ENCODE measurements at regions not wholly inside any gene's neighbourhood (a gene's known extent, or its start where the extent isn't known, plus 50 kb on each side); places are given as distances from the start of the nearest gene placed in this dataset.
"Not testable (repeated sequence)": the region's sequence is repeated elsewhere in the genome, so short reads cannot be mapped to it uniquely, and the experiment has no call there.

GRCh38 chr14:41490323-41490722, 116.4 kb upstream of the LRFN5 start:
- Histone ChIP-seq H3K36me3 (ENCODE audit: control insufficient read depth in 5 of 5, insufficient read depth in 5 of 5, low read length in 5 of 5) (no peaks in the 10 kb centered on the region), H3K9ac (ENCODE audit: low read length in 5 of 5) (no peak overlapping the region), H3K9me3 (ENCODE audit: control insufficient read depth in 5 of 5, low read length in 5 of 5) (no peaks in the 10 kb centered on the region), H3K4me1 (ENCODE audit: control insufficient read depth in 5 of 5, insufficient read depth in 5 of 5, low read length in 5 of 5) (no peaks in the 10 kb centered on the region), H3K27ac (ENCODE audit: low read depth, low read length) (no peak overlapping the region), H3K27me3 (ENCODE audit: control insufficient read depth in 5 of 5, insufficient read depth in 4 of 5, low read length in 5 of 5) (no peaks in the 10 kb centered on the region), H3K4me3 (ENCODE audit: low read depth in 1 of 5, low read length in 5 of 5) (no peak overlapping the region)

- Histone ChIP-seq H3K36me3 (ENCODE audit: control insufficient read depth in 5 of 5, insufficient read depth in 5 of 5, low read length in 5 of 5) (no peaks in the 10 kb centered on the region), H3K4me1 (ENCODE audit: control insufficient read depth in 5 of 5, insufficient read depth in 5 of 5, low read length in 5 of 5) (no peaks in the 10 kb centered on the region), H3K9ac (ENCODE audit: low read length in 5 of 5) (no peak overlapping the region), H3K27ac (ENCODE audit: low read depth, low read length) (no peak overlapping the region), H3K27me3 (ENCODE audit: control insufficient read depth in 5 of 5, insufficient read depth in 4 of 5, low read length in 5 of 5) (no peaks in the 10 kb centered on the region), H3K4me3 (ENCODE audit: low read depth in 1 of 5, low read length in 5 of 5) (no peak overlapping the region), H3K9me3 (ENCODE audit: control insufficient read depth in 5 of 5, low read length in 5 of 5) (no peaks in the 10 kb centered on the region)
These were observed 117.2 kb upstream of the LRFN5 start for GRCh38 chr14:41489315-41489972.

- Histone ChIP-seq H3K27me3 (ENCODE audit: control insufficient read depth in 5 of 5, insufficient read depth in 4 of 5, low read length in 5 of 5) (no peaks in the 10 kb centered on the region), H3K36me3 (ENCODE audit: control insufficient read depth in 5 of 5, insufficient read depth in 5 of 5, low read length in 5 of 5) (no peaks in the 10 kb centered on the region), H3K27ac (ENCODE audit: low read depth, low read length) (no peak overlapping the region), H3K9me3 (ENCODE audit: control insufficient read depth in 5 of 5, low read length in 5 of 5) (no peaks in the 10 kb centered on the region), H3K4me3 (ENCODE audit: low read depth in 1 of 5, low read length in 5 of 5) (no peak overlapping the region), H3K4me1 (ENCODE audit: control insufficient read depth in 5 of 5, insufficient read depth in 5 of 5, low read length in 5 of 5) (no peaks in the 10 kb centered on the region), H3K9ac (ENCODE audit: low read length in 5 of 5) (no peak overlapping the region)
These were observed 118.3 kb upstream of the LRFN5 start for GRCh38 chr14:41488401-41488800.

- H3K27ac ChIP-seq (ENCODE audit: low read depth, low read length): no peak overlapping the region
- no peaks in the 10 kb centered on the region for H3K9me3 ChIP-seq (ENCODE audit: control insufficient read depth in 5 of 5, low read length in 5 of 5)
These were observed 123.8 kb upstream of the LRFN5 start for GRCh38 chr14:41482861-41483260.

GRCh38 chr14:41476526-41476925, 130.2 kb upstream of the LRFN5 start:
- no peaks in the 10 kb centered on the region for H3K4me1 ChIP-seq (ENCODE audit: control insufficient read depth in 5 of 5, insufficient read depth in 5 of 5, low read length in 5 of 5)
- no peak overlapping the region for H3K4me3 ChIP-seq (ENCODE audit: low read depth in 1 of 5, low read length in 5 of 5)
- H3K36me3 ChIP-seq (ENCODE audit: control insufficient read depth in 5 of 5, insufficient read depth in 5 of 5, low read length in 5 of 5): no peaks in the 10 kb centered on the region
- no peak overlapping the region for H3K9ac ChIP-seq (ENCODE audit: low read length in 5 of 5)
- H3K27ac ChIP-seq (ENCODE audit: low read depth, low read length): no peak overlapping the region
- no peaks in the 10 kb centered on the region for H3K9me3 ChIP-seq (ENCODE audit: control insufficient read depth in 5 of 5, low read length in 5 of 5)
- H3K27me3 ChIP-seq (ENCODE audit: control insufficient read depth in 5 of 5, insufficient read depth in 4 of 5, low read length in 5 of 5): no peaks in the 10 kb centered on the region

More at GRCh38 chr14:41482861-41483260, 123.8 kb upstream of the LRFN5 start:
- Histone ChIP-seq H3K27me3 (ENCODE audit: control insufficient read depth in 5 of 5, insufficient read depth in 4 of 5, low read length in 5 of 5) (no peaks in the 10 kb centered on the region), H3K36me3 (ENCODE audit: control insufficient read depth in 5 of 5, insufficient read depth in 5 of 5, low read length in 5 of 5) (no peaks in the 10 kb centered on the region), H3K4me3 (ENCODE audit: low read depth in 1 of 5, low read length in 5 of 5) (no peak overlapping the region), H3K4me1 (ENCODE audit: control insufficient read depth in 5 of 5, insufficient read depth in 5 of 5, low read length in 5 of 5) (no peaks in the 10 kb centered on the region), H3K9ac (ENCODE audit: low read length in 5 of 5) (no peak overlapping the region)

GRCh38 chr14:41461380-41461779, 145.3 kb upstream of the LRFN5 start:
- no peaks in the 10 kb centered on the region for H3K36me3 ChIP-seq (ENCODE audit: control insufficient read depth in 5 of 5, insufficient read depth in 5 of 5, low read length in 5 of 5)
- no peaks in the 10 kb centered on the region for H3K27me3 ChIP-seq (ENCODE audit: control insufficient read depth in 5 of 5, insufficient read depth in 4 of 5, low read length in 5 of 5)
- no peak overlapping the region for H3K27ac ChIP-seq (ENCODE audit: low read depth, low read length)
- H3K4me1 ChIP-seq (ENCODE audit: control insufficient read depth in 5 of 5, insufficient read depth in 5 of 5, low read length in 5 of 5): no peaks in the 10 kb centered on the region
- no peak overlapping the region for H3K4me3 ChIP-seq (ENCODE audit: low read depth in 1 of 5, low read length in 5 of 5)
- no peak overlapping the region for H3K9ac ChIP-seq (ENCODE audit: low read length in 5 of 5)
- no peaks in the 10 kb centered on the region for H3K9me3 ChIP-seq (ENCODE audit: control insufficient read depth in 5 of 5, low read length in 5 of 5)

GRCh38 chr14:41457393-41457792, 149.3 kb upstream of the LRFN5 start:
- Histone ChIP-seq H3K9ac (ENCODE audit: low read length in 5 of 5) (no peak overlapping the region), H3K27ac (ENCODE audit: low read depth, low read length) (no peak overlapping the region), H3K4me1 (ENCODE audit: control insufficient read depth in 5 of 5, insufficient read depth in 5 of 5, low read length in 5 of 5) (no peaks in the 10 kb centered on the region), H3K36me3 (ENCODE audit: control insufficient read depth in 5 of 5, insufficient read depth in 5 of 5, low read length in 5 of 5) (no peaks in the 10 kb centered on the region), H3K9me3 (ENCODE audit: control insufficient read depth in 5 of 5, low read length in 5 of 5) (no peaks in the 10 kb centered on the region), H3K4me3 (ENCODE audit: low read depth in 1 of 5, low read length in 5 of 5) (no peak overlapping the region), H3K27me3 (ENCODE audit: control insufficient read depth in 5 of 5, insufficient read depth in 4 of 5, low read length in 5 of 5) (no peaks in the 10 kb centered on the region)

- no peak overlapping the region for H3K27ac ChIP-seq (ENCODE audit: low read depth, low read length)
- H3K4me3 ChIP-seq (ENCODE audit: low read depth in 1 of 5, low read length in 5 of 5): no peak overlapping the region
- no peaks in the 10 kb centered on the region for H3K27me3 ChIP-seq (ENCODE audit: control insufficient read depth in 5 of 5, insufficient read depth in 4 of 5, low read length in 5 of 5)
- no peaks in the 10 kb centered on the region for H3K36me3 ChIP-seq (ENCODE audit: control insufficient read depth in 5 of 5, insufficient read depth in 5 of 5, low read length in 5 of 5)
- no peaks in the 10 kb centered on the region for H3K4me1 ChIP-seq (ENCODE audit: control insufficient read depth in 5 of 5, insufficient read depth in 5 of 5, low read length in 5 of 5)
- H3K9ac ChIP-seq (ENCODE audit: low read length in 5 of 5): no peak overlapping the region
- H3K9me3 ChIP-seq (ENCODE audit: control insufficient read depth in 5 of 5, low read length in 5 of 5): no peaks in the 10 kb centered on the region
These were observed 157.6 kb upstream of the LRFN5 start for GRCh38 chr14:41449066-41449465.

GRCh38 chr14:41446008-41446407, 160.7 kb upstream of the LRFN5 start:
- H3K9me3 ChIP-seq (ENCODE audit: control insufficient read depth in 5 of 5, low read length in 5 of 5): no peaks in the 10 kb centered on the region
- H3K27ac ChIP-seq (ENCODE audit: low read depth, low read length): no peak overlapping the region
- H3K27me3 ChIP-seq (ENCODE audit: control insufficient read depth in 5 of 5, insufficient read depth in 4 of 5, low read length in 5 of 5): no peaks in the 10 kb centered on the region
- no peaks in the 10 kb centered on the region for H3K36me3 ChIP-seq (ENCODE audit: control insufficient read depth in 5 of 5, insufficient read depth in 5 of 5, low read length in 5 of 5)
- no peaks in the 10 kb centered on the region for H3K4me1 ChIP-seq (ENCODE audit: control insufficient read depth in 5 of 5, insufficient read depth in 5 of 5, low read length in 5 of 5)
- H3K4me3 ChIP-seq (ENCODE audit: low read depth in 1 of 5, low read length in 5 of 5): no peak overlapping the region
- H3K9ac ChIP-seq (ENCODE audit: low read length in 5 of 5): no peak overlapping the region

GRCh38 chr14:41423503-41423902, 183.2 kb upstream of the LRFN5 start:
- H3K27me3 ChIP-seq (ENCODE audit: control insufficient read depth in 5 of 5, insufficient read depth in 4 of 5, low read length in 5 of 5): no peaks in the 10 kb centered on the region
- no peaks in the 10 kb centered on the region for H3K36me3 ChIP-seq (ENCODE audit: control insufficient read depth in 5 of 5, insufficient read depth in 5 of 5, low read length in 5 of 5)
- no peak overlapping the region for H3K4me3 ChIP-seq (ENCODE audit: low read depth in 1 of 5, low read length in 5 of 5)
- H3K4me1 ChIP-seq (ENCODE audit: control insufficient read depth in 5 of 5, insufficient read depth in 5 of 5, low read length in 5 of 5): no peaks in the 10 kb centered on the region
- no peaks in the 10 kb centered on the region for H3K9me3 ChIP-seq (ENCODE audit: control insufficient read depth in 5 of 5, low read length in 5 of 5)
- no peak overlapping the region for H3K27ac ChIP-seq (ENCODE audit: low read depth, low read length)
- no peak overlapping the region for H3K9ac ChIP-seq (ENCODE audit: low read length in 5 of 5)

- not testable (repeated sequence) for H3K27ac ChIP-seq (ENCODE audit: low read depth, low read length); H3K27me3 ChIP-seq (ENCODE audit: control insufficient read depth in 5 of 5, insufficient read depth in 4 of 5, low read length in 5 of 5); H3K4me1 ChIP-seq (ENCODE audit: control insufficient read depth in 5 of 5, insufficient read depth in 5 of 5, low read length in 5 of 5); H3K9ac ChIP-seq (ENCODE audit: low read length in 5 of 5); H3K4me3 ChIP-seq (ENCODE audit: low read depth in 1 of 5, low read length in 5 of 5); H3K36me3 ChIP-seq (ENCODE audit: control insufficient read depth in 5 of 5, insufficient read depth in 5 of 5, low read length in 5 of 5); H3K9me3 ChIP-seq (ENCODE audit: control insufficient read depth in 5 of 5, low read length in 5 of 5)
These were observed 185.4 kb upstream of the LRFN5 start for GRCh38 chr14:41421308-41421707.
